Fibroblast of lung (primary cell): ENCODE measurements at regions not wholly inside any gene's neighbourhood (a gene's known extent, or its start where the extent isn't known, plus 50 kb on each side); places are given as distances from the start of the nearest gene placed in this dataset.
A peak's percentile ranks its signal among the peaks of the same experiment; 100 is the strongest.

Experiments used
- DNase-seq, 2 donors: peaks; one replicate each; pipeline versions ENCODE4 v3.0.0 to v3.0.0-alpha.2; 2010; ENCODE audit warnings: low read depth in 2 of 2
- H2AFZ ChIP-seq: 2 replicates; pipeline ENCODE4 v1.5.1; 2012; ENCODE audit warnings: low read length, control low read depth, inconsistent platforms
- H3K27ac ChIP-seq: 2 replicates; pipeline ENCODE4 v1.5.1; 2011; ENCODE audit warnings: low read length, control low read depth; ENCODE audit not compliant: insufficient read depth
- H3K27me3 ChIP-seq: 2 replicates; pipeline ENCODE4 v1.5.1; 2011; ENCODE audit warnings: mild to moderate bottlenecking, low read length; ENCODE audit not compliant: control insufficient read depth, insufficient read depth
- H3K36me3 ChIP-seq: 2 replicates; pipeline ENCODE4 v1.5.1; 2011; ENCODE audit warnings: low read length; ENCODE audit not compliant: control insufficient read depth, insufficient read depth
- H3K4me1 ChIP-seq: 2 replicates; pipeline ENCODE4 v1.5.1; 2011; ENCODE audit warnings: low read length; ENCODE audit not compliant: control insufficient read depth, insufficient read depth; ENCODE audit errors: extremely low read depth
- H3K4me2 ChIP-seq: 2 replicates; pipeline ENCODE4 v1.5.1; 2011; ENCODE audit warnings: low read length, control low read depth; ENCODE audit not compliant: insufficient read depth; ENCODE audit errors: extremely low read depth
- H3K4me3 ChIP-seq, 4 experiments: fragments of 200-600 bp in 1 of 4; sonication (generic) in 1 of 4; replicated peaks in 1 of 4; 2 replicates each; pipeline ENCODE4 v1.5.1; 2011 to 2016; ENCODE audit warnings: low read length in 4 of 4, low read depth in 3 of 4, mild to moderate bottlenecking in 3 of 4, control low read depth in 2 of 4, inconsistent platforms in 1 of 4, mixed read lengths in 1 of 4; ENCODE audit not compliant: insufficient read depth in 1 of 4; ENCODE audit errors: control extremely low read depth in 1 of 4
- H3K79me2 ChIP-seq: 2 replicates; pipeline ENCODE4 v1.5.1; 2012; ENCODE audit warnings: mild to moderate bottlenecking, low read length, inconsistent platforms; ENCODE audit not compliant: control insufficient read depth, insufficient read depth
- H3K9ac ChIP-seq: 2 replicates; pipeline ENCODE4 v1.5.1; 2011; ENCODE audit warnings: mild to moderate bottlenecking, low read length, control low read depth; ENCODE audit not compliant: insufficient read depth
- H3K9me3 ChIP-seq: 2 replicates; pipeline ENCODE4 v1.5.1; 2012; ENCODE audit warnings: low read depth, low read length; ENCODE audit not compliant: control insufficient read depth, insufficient read depth
- H4K20me1 ChIP-seq: 2 replicates; pipeline ENCODE4 v1.5.1; 2011; ENCODE audit warnings: low read length; ENCODE audit not compliant: control insufficient read depth, insufficient read depth; ENCODE audit errors: extremely low read depth
- CTCF ChIP-seq, 2 donors: IDR thresholded peaks in 1 of 2; conservative IDR thresholded peaks in 1 of 2; 1 replicate in 1 of 2; 2 replicates in 1 of 2; pipeline ENCODE4 v1.5.1; 2011 to 2012; ENCODE audit warnings: low read length in 2 of 2, control low read depth in 1 of 2, inconsistent platforms in 1 of 2, low read depth in 1 of 2, mild to moderate bottlenecking in 1 of 2
- EZH2 ChIP-seq: IDR thresholded peaks from 2 replicates; pipeline ENCODE4 v1.5.1; 2012; ENCODE audit warnings: low read length, control low read depth, mild to moderate bottlenecking; ENCODE audit errors: missing control alignments

DNA sequence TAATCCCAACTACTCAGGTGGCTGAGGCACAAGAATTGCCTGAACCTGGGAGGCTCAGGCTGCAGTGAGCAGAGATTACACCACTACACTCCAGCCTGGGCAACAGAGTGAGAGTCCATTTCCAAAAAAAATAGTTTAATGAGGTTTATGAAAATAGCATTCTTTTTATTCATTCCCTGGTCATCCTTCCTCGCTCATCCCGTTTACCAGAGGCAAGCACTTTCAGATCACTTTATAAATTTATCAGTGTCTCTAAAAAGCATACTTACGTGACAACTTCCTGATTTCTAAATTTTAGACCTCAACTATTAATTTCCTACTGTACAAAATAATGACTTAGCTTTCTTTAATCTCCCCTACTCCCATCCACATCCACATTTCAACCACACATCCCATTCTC, 864.8 kb downstream of the EPHA4 start:
- no peak overlapping the region for H2AFZ ChIP-seq
- no peak overlapping the region for H3K9ac ChIP-seq
- no peaks in the 10 kb centered on the region for H3K9me3 ChIP-seq
- peak in 1 of 2 donors; percentile 55 for DNase-seq
- TF ChIP-seq EZH2 = no peak
- TF ChIP-seq CTCF (conservative IDR thresholded peaks at IDR 0.05 in 1 of 2, IDR thresholded peaks at IDR 0.05 in 1 of 2; ENCODE audit: low read depth in 1 of 2, low read length in 2 of 2) = no peak
- no peaks in the 10 kb centered on the region for H4K20me1 ChIP-seq
- no peaks in the 10 kb centered on the region for H3K36me3 ChIP-seq
- H3K4me1 ChIP-seq = no peaks in the 10 kb centered on the region
- no peaks in the 10 kb centered on the region for H3K27me3 ChIP-seq
- H3K27ac ChIP-seq = no peak overlapping the region
- H3K79me2 ChIP-seq = no peaks in the 10 kb centered on the region
- H3K4me3 ChIP-seq = no peak overlapping the region
- H3K4me2 ChIP-seq = no peak overlapping the region

DNA sequence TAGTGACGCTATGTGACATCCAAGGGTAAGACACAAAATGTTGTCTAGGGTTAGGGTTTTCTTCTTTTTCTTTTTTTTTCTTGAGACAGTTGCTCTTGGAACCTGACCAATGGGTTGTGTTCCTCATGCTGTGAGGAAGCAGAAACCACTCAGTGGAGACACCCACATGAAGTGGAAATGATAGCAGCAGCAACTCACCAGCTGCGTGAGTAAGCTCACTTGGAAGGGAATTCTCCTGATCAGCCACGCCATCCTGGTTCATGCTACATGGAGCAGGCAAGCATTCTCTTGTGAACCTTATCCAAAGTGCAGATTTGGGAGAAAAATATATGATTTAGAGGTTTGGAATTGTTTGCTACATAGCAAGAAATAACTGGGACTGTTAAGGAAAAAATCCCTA, 863.7 kb downstream of the EPHA4 start:
- Histone ChIP-seq H3K9ac (no peak overlapping the region), H4K20me1 (no peaks in the 10 kb centered on the region), H3K36me3 (no peaks in the 10 kb centered on the region), H3K79me2 (no peaks in the 10 kb centered on the region), H3K27me3 (no peaks in the 10 kb centered on the region), H3K4me1 (no peaks in the 10 kb centered on the region), H3K4me2 (no peak overlapping the region), H3K4me3 (no peak overlapping the region), H3K9me3 (no peaks in the 10 kb centered on the region), H2AFZ (no peak overlapping the region), H3K27ac (no peak overlapping the region)
- no peak for TF ChIP-seq EZH2
- TF ChIP-seq CTCF (conservative IDR thresholded peaks at IDR 0.05 in 1 of 2, IDR thresholded peaks at IDR 0.05 in 1 of 2; ENCODE audit: low read depth in 1 of 2, low read length in 2 of 2) = no peak
- DNase-seq = peak in 1 of 2 donors; percentile 99

GRCh38 chr2:220717283-220717682, 854.8 kb downstream of the EPHA4 start:
- no peaks in the 10 kb centered on the region for H3K79me2 ChIP-seq
- no peaks in the 10 kb centered on the region for H3K4me1 ChIP-seq
- no peaks in the 10 kb centered on the region for H3K36me3 ChIP-seq
- no peaks in the 10 kb centered on the region for H3K27me3 ChIP-seq
- DNase-seq = no peak
- no peaks in the 10 kb centered on the region for H3K9me3 ChIP-seq
- no peak overlapping the region for H2AFZ ChIP-seq
- H3K9ac ChIP-seq = no peak overlapping the region
- TF ChIP-seq EZH2 = no peak
- TF ChIP-seq CTCF (conservative IDR thresholded peaks at IDR 0.05 in 1 of 2, IDR thresholded peaks at IDR 0.05 in 1 of 2; ENCODE audit: low read depth in 1 of 2, low read length in 2 of 2) = no peak
- H3K4me2 ChIP-seq = no peak overlapping the region
- no peaks in the 10 kb centered on the region for H4K20me1 ChIP-seq
- no peak overlapping the region for H3K27ac ChIP-seq
- no peak overlapping the region for H3K4me3 ChIP-seq
